NCI-H1694 treated with DMSO at 0.1 percent for 48 hours (cell line): ENCODE measurements at regions not wholly inside any gene's neighbourhood (a gene's known extent, or its start where the extent isn't known, plus 50 kb on each side); places are given as distances from the start of the nearest gene placed in this dataset.
"Not testable (repeated sequence)": the region's sequence is repeated elsewhere in the genome, so short reads cannot be mapped to it uniquely, and the experiment has no call there.

Source experiments
- DNase-seq: peaks from one replicate; lab custom pipeline; 2025; lab: John Stamatoyannopoulos, UW

- DNase-seq, result no peak
Observed at GRCh38 chr12:73678335-73678734, 859.3 kb upstream of the ATXN7L3B start.

DNA sequence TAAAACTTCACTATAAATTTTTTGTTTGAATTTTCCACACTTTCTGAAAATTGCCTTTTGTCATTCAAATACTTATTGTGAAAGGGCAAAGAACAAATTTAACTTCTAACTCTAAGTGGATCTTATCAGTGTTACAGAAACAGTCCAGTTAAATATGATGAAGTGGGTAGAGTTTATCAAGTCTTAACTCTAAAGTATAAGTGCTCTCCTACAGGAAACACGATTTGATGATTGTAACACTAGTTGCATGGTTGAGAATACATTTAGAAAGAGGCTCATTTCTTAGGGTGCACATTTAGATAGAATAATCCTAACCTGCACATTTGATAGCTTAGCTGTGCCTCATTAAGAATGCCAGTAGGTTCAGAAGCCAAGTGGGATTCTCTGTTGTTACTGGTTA, 838.3 kb upstream of the ATXN7L3B start:
- no peak for DNase-seq

DNA sequence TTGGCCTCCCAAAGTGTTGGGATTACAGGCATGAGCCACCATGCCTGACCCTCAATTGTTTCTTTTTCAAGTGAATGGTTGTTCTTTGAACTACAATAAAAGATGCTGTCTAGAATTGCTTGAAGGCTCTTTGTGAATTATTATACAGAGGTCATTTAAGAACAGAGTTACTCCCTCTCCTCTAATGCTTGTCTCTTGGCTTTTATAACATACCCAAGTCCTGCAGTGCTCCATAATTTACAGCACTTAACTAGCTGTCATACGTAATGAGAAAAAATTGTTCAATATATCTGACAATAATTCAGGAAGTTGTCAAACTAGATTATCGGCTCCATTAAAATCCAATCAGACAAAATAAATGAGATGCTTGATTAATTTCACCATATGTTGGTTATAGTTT, 823.0 kb upstream of the ATXN7L3B start:
- DNase-seq, result no peak

DNA sequence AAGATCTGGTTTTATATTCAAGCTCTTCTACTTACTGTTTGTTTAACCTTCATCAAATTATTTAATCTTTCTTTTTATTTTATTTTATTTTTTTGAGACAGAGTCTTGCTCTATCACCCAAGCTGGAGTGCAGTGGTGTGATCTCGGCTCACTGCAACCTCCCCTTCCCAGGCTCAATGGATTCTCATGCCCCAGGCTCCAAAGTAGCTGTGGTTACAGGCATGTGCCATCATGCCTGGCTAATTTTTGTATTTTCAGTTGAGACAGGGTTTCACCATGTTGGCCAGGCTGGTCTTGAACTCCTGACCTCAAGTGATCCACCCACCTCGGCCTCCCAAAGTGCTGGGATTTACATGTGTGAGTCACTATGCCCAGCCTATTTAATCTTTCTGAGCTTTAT, 821.5 kb upstream of the ATXN7L3B start:
- DNase-seq, result not testable (repeated sequence)

DNA sequence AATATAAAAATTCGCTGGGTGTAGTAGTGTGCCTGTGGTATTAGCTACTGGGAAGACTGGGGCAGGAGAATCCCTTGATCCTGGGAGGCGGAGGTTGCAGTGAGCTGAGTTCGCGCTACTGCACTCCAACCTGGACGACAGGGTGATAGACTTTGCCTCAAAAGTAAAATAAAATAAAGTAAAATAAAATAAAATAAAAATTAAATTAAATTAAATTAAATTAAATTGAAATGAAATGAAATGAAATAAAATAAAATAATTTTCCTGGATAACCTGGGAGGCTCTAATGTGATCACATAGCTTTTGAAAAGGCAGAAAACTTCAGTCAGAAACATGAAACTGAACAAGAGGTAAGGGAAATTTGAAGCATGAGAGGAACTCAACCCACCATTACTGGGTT, 818.4 kb upstream of the ATXN7L3B start:
- DNase-seq, result no peak

GRCh38 chr12:73726881-73727280, 810.8 kb upstream of the ATXN7L3B start:
- DNase-seq, result no peak

DNA sequence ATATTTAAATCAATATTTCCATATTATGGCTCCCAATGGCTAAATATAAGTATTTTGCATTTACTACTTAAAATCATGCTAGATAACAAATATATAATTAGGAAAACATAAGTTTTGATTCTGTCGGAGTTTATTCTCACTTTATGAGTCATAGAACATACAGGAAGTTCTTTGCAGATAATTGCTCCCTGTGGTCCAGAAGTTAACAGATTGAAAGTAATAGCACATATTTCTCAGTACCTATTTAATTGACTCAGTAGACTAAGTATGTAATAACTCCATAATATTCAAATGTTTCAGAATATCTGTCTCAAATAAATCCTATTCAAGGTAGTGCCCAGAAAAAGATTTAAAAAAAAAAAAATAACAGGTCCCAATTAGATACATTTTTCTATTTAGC, 806.0 kb upstream of the ATXN7L3B start:
- no peak for DNase-seq

DNA sequence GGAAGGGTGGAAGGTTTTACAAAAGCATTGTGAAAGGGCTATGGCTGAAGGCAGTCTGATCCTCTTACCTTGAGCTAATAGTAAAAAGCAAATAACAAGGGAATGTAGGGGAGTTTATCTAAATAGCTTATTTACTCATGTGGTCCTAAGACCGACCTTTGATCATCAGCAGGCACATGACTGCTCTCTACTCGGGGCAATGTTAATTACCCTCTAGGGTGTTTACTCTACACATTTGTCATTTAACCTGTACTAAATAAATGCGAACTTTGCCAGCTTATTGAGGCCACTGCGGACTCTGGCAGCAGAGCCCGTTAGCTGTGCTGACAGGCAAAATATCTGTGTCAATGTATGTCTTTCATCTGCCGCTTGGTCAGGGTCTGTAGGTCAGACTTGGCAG, 768.3 kb upstream of the ATXN7L3B start:
- no peak for DNase-seq

GRCh38 chr12:73798523-73798922, 739.1 kb upstream of the ATXN7L3B start:
- no peak for DNase-seq

GRCh38 chr12:73815072-73815645, 722.5 kb upstream of the ATXN7L3B start:
- DNase-seq, result no peak

DNA sequence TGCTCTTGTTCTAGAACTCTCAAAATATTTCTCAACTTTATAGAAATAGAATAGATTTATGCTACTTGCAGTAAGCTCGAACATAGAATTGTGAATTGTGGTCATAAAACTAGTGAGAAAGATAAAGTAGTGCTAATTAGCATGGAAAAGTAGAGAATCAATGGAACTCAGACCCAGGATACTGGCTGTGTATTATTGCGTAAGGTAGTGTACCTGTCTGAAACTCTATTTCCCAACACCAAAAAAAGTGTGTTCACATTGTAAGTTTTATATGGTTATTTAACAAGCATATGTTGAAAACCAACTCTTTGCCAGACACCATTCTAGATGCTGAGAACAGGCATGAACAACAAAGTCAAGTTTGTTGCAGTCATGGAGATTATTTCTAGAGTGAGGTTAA, 720.5 kb upstream of the ATXN7L3B start:
- DNase-seq, result no peak

GRCh38 chr12:73833746-73834145, 703.9 kb upstream of the ATXN7L3B start:
- no peak for DNase-seq

GRCh38 chr12:73841963-73842362, 695.7 kb upstream of the ATXN7L3B start:
- no peak for DNase-seq

GRCh38 chr12:73863546-73863945, 674.1 kb upstream of the ATXN7L3B start:
- no peak for DNase-seq

- no peak for DNase-seq
Observed at GRCh38 chr12:73867147-73867546, 670.5 kb upstream of the ATXN7L3B start.

DNA sequence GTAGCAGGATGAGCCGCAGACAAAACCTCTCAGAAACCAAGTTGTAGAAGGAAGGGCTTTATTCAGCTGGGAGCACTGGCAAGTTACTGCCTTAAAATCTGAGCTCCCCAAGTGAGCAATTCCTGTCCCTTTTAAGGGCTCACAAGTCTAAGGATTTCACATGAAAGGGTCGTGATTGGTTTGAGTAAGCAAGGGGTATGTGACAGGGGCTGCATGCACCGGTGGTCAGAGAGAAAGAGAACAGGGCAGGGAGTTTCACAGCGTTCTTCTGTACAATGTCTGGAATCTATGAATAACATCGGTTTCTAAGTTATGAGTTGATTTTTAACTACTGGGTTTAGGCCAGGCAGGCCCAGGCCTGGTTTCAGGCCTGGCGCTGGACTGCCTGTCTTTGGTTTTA, 660.3 kb upstream of the ATXN7L3B start:
- not testable (repeated sequence) for DNase-seq

DNA sequence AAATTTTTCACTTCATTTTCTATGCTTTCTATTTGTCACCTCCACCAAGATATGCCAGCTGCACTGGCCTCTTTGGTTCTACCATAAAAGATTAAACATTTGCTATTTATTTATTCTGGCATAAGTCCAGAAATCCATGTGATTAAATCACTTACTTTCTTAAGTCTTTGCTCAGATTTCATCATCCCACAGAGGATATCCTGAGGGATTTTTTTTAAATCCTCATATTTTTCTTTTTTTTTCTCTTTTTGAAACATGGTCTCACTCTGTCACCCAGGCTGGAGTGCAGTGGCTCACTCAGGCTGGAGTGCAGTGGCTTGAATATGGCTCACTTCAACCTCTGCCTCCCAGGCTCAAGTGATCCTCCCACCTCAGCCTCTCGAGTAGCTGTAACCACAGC, 645.4 kb upstream of the ATXN7L3B start:
- no peak for DNase-seq

DNA sequence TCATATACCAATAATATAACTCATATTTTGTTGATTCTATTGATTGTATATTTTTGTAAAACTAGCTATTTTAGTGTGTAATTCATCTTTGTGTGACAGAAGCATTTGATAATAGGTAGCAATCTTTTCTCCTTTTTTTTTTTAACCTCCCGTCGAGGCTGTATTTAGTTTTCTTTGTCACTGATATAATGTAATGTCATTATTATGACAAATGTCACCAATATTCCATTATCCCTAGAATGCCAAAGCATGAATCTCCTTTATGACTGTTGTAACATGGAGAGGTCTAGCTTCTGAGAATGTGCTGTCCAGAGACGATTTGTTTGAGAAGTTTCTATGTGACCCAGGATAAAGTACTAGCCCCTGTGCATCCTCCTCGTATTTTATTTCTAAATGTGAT, 639.0 kb upstream of the ATXN7L3B start:
- no peak for DNase-seq

GRCh38 chr12:73902260-73902659, 635.4 kb upstream of the ATXN7L3B start:
- DNase-seq, result no peak

DNA sequence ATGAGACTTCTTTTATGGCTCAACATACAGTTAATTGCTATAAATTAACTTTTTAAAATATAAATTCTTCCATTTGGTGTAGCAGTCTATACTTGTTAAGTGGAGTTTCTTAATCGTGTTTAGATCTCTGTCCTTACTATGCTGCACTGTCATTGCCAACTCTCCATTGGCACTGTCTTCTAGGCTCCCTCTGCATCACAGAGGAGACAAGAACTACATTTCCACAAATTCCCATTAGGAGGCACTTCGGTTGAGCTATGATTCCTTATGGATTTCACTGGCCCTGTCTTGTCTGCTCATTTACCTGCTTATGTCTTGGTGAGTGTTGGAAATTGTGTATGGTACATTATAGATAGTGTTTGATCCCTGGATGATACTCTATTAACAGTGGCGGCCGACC, 630.9 kb upstream of the ATXN7L3B start:
- DNase-seq, result no peak

DNA sequence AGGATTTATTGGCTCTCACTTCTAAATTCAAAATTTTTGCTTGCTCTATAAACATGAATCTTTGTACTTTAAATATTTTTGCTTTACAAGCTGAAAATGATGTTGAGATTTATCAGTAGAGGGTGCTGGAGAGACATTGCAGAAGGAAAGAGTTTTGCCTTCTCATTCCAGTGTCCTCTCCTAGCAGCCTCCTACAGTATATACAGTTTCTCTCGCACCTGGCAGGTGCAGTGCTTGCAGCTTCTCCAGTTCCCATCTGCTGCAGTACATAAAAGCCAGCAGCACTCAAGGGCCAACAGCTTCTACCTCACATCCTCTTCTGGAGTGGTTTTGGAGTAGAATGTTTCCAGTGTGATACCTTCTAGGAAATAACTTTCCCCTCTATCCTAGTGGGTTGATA, 601.8 kb upstream of the ATXN7L3B start:
- peak; percentile 2 for DNase-seq

- DNase-seq, result no peak
Observed at GRCh38 chr12:73947326-73948026, 590.2 kb upstream of the ATXN7L3B start.

- no peak for DNase-seq
Observed at GRCh38 chr12:73950507-73950906, 587.1 kb upstream of the ATXN7L3B start.
